Skeletal muscle tissue (tissue), 3 donors: ENCODE measurements at regions not wholly inside any gene's neighbourhood (a gene's known extent, or its start where the extent isn't known, plus 50 kb on each side); places are given as distances from the start of the nearest gene placed in this dataset.

ENCODE experiments used
- H3K27ac ChIP-seq: one replicate; pipeline ENCODE4 v1.7.0; 2013; ENCODE audit warnings: mild to moderate bottlenecking, low read depth, low read length, inconsistent platforms
- H3K27me3 ChIP-seq, 3 donors: one replicate each; pipeline ENCODE4 v1.7.0; 2013; ENCODE audit warnings: low read length in 3 of 3; ENCODE audit not compliant: control insufficient read depth in 3 of 3, insufficient read depth in 3 of 3
- H3K36me3 ChIP-seq, 3 donors: one replicate each; pipeline ENCODE4 v1.7.0; 2013; ENCODE audit warnings: low read length in 3 of 3; ENCODE audit not compliant: control insufficient read depth in 3 of 3, insufficient read depth in 3 of 3
- H3K4me1 ChIP-seq, 3 donors: one replicate each; pipeline ENCODE4 v1.7.0; 2013; ENCODE audit warnings: low read length in 3 of 3, mild to moderate bottlenecking in 3 of 3; ENCODE audit not compliant: control insufficient read depth in 3 of 3, insufficient read depth in 3 of 3
- H3K4me3 ChIP-seq, 3 donors: one replicate each; pipeline ENCODE4 v1.7.0; 2013; ENCODE audit warnings: low read length in 3 of 3
- H3K9ac ChIP-seq, 3 donors: one replicate each; pipeline ENCODE4 v1.7.0; 2013; ENCODE audit warnings: low read length in 3 of 3, mild to moderate bottlenecking in 3 of 3, moderate library complexity in 2 of 3, low read depth in 1 of 3
- H3K9me3 ChIP-seq, 3 donors: one replicate each; pipeline ENCODE4 v1.7.0; 2013; ENCODE audit warnings: low read length in 3 of 3; ENCODE audit not compliant: control insufficient read depth in 3 of 3
- donor health status: Osteomylitis.

DNA sequence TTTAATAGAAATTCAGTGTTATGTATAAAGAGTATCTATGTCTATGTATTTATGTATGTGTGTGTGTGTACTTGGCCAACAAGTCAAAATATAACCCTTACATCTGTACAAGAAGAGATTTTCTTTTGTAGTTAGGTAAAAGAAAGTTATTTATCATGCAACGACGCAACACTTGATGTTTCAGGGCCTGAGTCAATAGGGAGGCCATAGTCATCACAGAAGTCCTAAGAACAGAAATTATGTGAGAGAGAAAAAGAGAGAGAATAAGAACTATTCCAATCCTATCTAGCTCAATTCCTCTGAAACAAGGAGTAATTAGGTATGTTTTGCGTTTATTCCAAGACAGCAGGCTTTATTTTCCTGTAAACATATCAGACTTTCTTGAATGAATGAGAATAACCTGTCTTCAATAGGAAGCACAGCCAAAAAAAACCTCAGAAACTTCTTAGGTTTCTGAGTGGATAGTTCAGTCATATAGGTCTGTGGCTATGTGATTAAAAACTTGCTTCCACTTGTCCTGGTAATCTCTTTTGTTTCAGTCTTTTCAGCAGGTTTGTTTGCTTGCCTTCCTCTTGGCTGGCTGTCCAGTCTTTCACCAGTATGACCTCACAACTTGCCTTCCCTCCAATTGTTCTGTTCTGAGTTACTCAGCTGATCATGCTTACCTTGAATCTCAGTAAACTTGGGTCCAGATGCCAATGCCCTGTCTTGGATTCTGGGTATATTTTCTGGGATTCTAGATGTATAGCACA, 382.4 kb upstream of the GBE1 start:
- H3K4me1 ChIP-seq, result no peaks in the 10 kb centered on the region
- H3K27me3 ChIP-seq, result no peaks in the 10 kb centered on the region
- H3K27ac ChIP-seq, result no peak overlapping the region
- no peaks in the 10 kb centered on the region for H3K36me3 ChIP-seq
- peaks cover 0 to 6% (median 5%) of the 10 kb centered on the region in 3 donors for H3K9me3 ChIP-seq
- no peak overlapping the region for H3K4me3 ChIP-seq
- H3K9ac ChIP-seq, result no peak overlapping the region

DNA sequence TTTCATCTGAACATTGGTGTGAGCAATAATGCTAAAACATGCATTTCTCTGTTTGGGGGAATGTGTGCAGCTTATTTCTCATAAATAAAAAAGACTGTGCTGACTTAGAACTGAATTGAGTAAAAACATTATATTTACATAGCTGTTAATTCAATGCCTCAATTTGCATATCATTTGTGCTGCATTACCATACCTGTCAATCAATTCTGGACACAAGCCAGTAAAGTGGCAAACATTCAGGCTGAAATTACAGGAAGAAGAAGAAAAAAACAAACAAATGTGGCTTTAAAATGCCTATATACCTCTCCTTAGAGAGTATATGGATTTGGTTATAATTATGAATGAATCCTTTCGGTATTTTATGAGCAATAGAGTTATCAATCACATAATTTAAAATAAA, 380.1 kb upstream of the GBE1 start:
- no peak overlapping the region for H3K4me3 ChIP-seq
- peaks cover 0 to 6% (median 6%) of the 10 kb centered on the region in 3 donors for H3K9me3 ChIP-seq
- H3K27me3 ChIP-seq, result no peaks in the 10 kb centered on the region
- no peak overlapping the region for H3K9ac ChIP-seq
- H3K4me1 ChIP-seq, result no peaks in the 10 kb centered on the region
- no peak overlapping the region for H3K27ac ChIP-seq
- H3K36me3 ChIP-seq, result no peaks in the 10 kb centered on the region

DNA sequence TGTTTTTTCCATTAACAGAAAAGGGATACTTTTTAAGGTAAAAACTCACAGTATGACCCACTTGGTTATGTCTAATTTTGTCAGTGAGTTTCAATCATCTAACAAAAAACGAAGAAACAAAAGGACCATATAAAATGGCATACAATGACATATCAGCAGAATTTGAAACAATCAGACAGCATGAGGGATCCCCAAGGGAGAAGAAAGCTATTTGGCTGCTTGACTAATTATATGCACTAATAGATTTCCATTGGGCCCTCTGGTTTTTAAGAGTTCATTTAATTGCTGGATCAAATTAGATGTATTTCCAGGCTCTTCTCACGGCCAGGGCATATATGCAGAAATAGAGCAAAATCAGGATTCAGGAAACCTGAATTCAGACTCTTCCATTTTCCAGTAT, 376.4 kb upstream of the GBE1 start:
- peaks cover 0 to 6% (median 6%) of the 10 kb centered on the region in 3 donors for H3K9me3 ChIP-seq
- H3K4me1 ChIP-seq, result no peaks in the 10 kb centered on the region
- H3K27ac ChIP-seq, result no peak overlapping the region
- H3K4me3 ChIP-seq, result no peak overlapping the region
- no peaks in the 10 kb centered on the region for H3K36me3 ChIP-seq
- no peaks in the 10 kb centered on the region for H3K27me3 ChIP-seq
- H3K9ac ChIP-seq, result no peak overlapping the region

DNA sequence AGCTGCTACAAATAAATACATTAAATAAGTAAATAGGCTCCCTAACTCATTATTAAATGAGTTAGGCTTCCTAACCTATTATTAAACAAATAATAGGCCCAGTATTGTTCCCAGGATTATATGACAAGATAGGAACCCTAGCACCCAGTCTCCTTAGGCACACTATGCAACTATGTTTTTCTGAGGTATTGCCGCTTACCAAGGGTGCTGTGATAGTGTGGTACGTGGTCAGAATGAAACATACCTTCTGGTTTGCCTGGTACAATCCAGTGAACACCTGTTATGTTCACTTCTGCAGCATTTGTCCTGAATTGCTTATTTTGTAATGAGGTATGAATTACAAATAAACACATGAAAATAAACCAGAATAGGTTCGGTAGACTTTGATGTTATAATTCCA, 375.6 kb upstream of the GBE1 start:
- H3K4me3 ChIP-seq, result no peak overlapping the region
- no peak overlapping the region for H3K27ac ChIP-seq
- H3K27me3 ChIP-seq, result no peaks in the 10 kb centered on the region
- H3K4me1 ChIP-seq, result no peaks in the 10 kb centered on the region
- H3K9ac ChIP-seq, result no peak overlapping the region
- no peaks in the 10 kb centered on the region for H3K36me3 ChIP-seq
- peaks cover 0 to 6% (median 6%) of the 10 kb centered on the region in 3 donors for H3K9me3 ChIP-seq

DNA sequence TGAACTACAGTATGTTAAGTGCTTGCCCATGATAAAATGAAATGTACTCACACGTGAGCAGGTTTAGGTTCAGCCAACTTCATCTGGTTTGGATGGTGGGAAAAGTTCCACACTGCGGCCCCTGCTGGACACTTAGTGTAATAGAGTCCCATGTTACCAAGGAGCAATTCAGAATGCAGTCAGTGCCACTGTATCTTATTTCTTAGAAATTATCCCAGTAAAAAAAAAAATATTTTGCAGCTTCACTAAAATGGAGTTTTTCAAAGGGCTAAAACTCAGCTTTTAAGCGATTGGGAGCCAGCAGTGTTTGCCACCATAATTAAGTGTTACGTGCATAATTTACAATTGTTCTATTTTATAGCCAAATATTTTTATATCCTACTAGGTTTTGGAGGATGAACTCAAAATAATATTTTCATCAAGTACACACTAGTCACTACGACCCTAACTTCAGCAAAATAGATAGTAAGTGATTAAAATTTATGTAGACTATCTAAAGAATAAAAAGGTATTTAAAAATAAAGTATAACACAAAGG, 371.7 kb upstream of the GBE1 start:
- Histone ChIP-seq H3K9ac (no peak overlapping the region), H3K4me3 (no peak overlapping the region), H3K9me3 (no peaks in the 10 kb centered on the region), H3K36me3 (no peaks in the 10 kb centered on the region), H3K27ac (no peak overlapping the region), H3K27me3 (no peaks in the 10 kb centered on the region), H3K4me1 (no peaks in the 10 kb centered on the region)

DNA sequence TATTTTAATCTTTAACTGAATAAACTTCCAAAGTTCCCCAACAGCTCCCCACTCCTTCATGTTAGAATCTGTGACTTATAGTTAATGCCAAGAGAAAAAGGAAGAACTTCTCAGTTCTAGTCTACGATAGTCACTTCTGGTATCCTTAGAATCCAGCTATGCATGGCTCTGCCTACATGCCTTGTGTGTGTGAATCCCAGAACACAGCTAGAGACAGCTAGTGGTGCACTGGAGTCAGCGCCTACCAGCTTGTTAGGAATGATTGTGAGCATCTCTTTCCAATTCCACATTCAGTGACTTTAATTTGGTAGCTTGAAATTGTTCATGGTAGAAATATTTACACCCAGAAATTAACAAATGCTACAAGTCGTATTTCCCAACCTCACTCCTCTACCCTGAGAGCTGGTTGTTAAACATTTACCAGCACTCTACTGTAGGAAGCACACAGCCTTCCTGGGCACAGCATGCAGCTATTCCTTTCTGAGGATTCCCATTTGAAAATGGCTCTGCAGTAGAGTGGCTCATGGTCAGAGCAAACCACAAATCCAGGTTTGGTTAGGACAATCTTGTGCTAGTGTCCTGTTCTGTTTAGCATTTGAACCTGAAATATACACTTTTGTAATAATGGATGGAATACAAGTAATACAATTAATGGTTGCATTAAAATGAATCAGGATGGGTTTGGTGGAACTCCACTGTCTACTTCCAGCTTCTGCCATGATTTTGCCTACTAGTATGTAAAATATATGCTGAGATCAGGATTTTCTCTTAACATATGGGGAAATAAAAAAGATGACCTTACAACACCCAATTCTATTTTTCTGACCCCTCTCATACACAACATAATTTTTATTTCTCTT, 371.0 kb upstream of the GBE1 start:
- Histone ChIP-seq H3K9me3 (no peaks in the 10 kb centered on the region), H3K36me3 (no peaks in the 10 kb centered on the region), H3K27me3 (no peaks in the 10 kb centered on the region), H3K9ac (no peak overlapping the region), H3K27ac (no peak overlapping the region), H3K4me3 (no peak overlapping the region), H3K4me1 (no peaks in the 10 kb centered on the region)

DNA sequence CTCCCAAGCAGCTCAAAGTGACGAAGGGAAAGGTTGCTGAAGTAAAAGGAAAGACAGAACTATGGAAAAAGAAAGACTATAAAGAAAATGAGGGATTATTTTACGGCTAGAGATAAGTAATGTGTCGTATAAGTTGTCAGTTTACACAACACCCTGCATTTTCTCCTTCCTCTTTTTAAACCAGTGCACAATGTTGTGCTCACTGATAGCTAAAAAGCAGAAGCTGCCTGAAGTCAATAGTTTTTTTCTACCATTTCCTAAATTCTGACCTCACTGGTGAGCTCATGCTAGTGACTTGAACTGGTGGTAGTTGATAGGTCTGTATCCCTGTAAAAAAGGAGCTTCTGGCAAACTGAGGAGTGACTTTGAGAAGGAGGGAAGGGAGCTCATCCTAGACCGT, 368.6 kb upstream of the GBE1 start:
- Histone ChIP-seq H3K36me3 (no peaks in the 10 kb centered on the region), H3K9ac (no peak overlapping the region), H3K9me3 (no peaks in the 10 kb centered on the region), H3K27ac (no peak overlapping the region), H3K4me3 (no peak overlapping the region), H3K4me1 (no peaks in the 10 kb centered on the region), H3K27me3 (no peaks in the 10 kb centered on the region)

DNA sequence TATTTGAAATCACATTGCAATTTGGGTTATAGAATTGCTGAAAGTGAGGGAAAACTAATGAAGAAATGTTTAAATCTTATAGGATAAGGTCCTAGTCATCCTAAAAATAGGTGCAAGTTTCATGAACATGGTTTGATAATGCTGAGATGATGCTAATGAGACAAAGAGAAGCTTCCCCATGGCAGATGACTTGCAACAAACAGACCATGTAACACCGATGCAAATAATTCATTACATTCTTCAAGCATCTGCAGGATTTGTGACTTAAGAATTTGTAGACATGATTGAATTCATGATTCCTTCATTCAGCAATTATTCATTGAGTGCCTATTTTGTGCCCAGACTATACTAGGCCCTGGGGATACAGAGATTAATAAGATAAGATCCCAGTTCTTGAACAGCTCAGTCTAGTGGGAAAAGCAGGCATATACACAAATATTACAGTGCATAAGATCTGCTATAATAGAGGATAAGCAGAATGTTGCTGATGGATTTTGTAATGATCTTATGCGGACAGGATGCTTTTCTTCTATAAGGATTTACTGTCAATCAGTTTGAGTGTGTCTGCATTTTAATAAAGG, 367.9 kb upstream of the GBE1 start:
- H3K27me3 ChIP-seq, result no peaks in the 10 kb centered on the region
- no peaks in the 10 kb centered on the region for H3K4me1 ChIP-seq
- H3K9ac ChIP-seq, result no peak overlapping the region
- no peaks in the 10 kb centered on the region for H3K36me3 ChIP-seq
- no peak overlapping the region for H3K27ac ChIP-seq
- no peaks in the 10 kb centered on the region for H3K9me3 ChIP-seq
- no peak overlapping the region for H3K4me3 ChIP-seq

DNA sequence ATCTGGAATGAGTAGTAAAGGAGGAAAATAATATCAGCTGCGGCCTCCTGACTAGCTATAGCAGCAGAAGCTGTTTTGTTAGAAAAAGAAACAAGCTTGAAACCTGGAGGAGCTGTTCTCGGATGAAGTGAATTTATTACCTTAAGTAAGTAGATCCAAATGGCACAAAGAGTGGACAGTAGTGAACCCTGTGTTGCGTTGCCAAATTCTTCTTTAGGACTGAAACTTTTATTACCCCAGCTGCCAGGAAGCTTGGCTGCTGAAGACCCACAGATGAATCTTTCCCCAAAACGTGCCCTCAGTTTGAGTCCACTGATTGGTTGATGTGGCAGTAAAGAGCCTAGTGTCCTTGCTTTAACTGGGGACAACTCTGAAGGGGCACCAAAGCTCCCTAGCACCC, 366.8 kb upstream of the GBE1 start:
- H3K36me3 ChIP-seq, result no peaks in the 10 kb centered on the region
- no peaks in the 10 kb centered on the region for H3K9me3 ChIP-seq
- no peak overlapping the region for H3K9ac ChIP-seq
- no peak overlapping the region for H3K4me3 ChIP-seq
- H3K27ac ChIP-seq, result no peak overlapping the region
- no peaks in the 10 kb centered on the region for H3K4me1 ChIP-seq
- H3K27me3 ChIP-seq, result no peaks in the 10 kb centered on the region
